ENCODE measurements at regions not wholly inside any gene's neighbourhood (a gene's known extent, or its start where the extent isn't known, plus 50 kb on each side); places are given as distances from the start of the nearest gene placed in this dataset.

GRCh38 chr5:90112033-90112692 lies 297.4 kb downstream of the CETN3 start:
- no peak for DNase-seq (ENCODE audit: extremely low read depth, insufficient read length)
- TF ChIP-seq CTCF (IDR thresholded peaks at IDR 0.05; ENCODE audit: insufficient read depth, low read length, poor library complexity, severe bottlenecking), result no peak

GRCh38 chr5:90111364-90112032 lies 298.1 kb downstream of the CETN3 start:
- no peak for DNase-seq (ENCODE audit: extremely low read depth, insufficient read length)
- H3K36me3 ChIP-seq (ENCODE audit: control insufficient read depth, insufficient read depth, low read length), result no peaks in the 10 kb centered on the region

More at GRCh38 chr5:90112033-90112692, 297.4 kb downstream of the CETN3 start:
- no peaks in the 10 kb centered on the region for H3K36me3 ChIP-seq (ENCODE audit: control insufficient read depth, insufficient read depth, low read length)
- H3K4me3 ChIP-seq (replicated peaks; ENCODE audit: low read depth, low read length), result no peak overlapping the region
- H3K27me3 ChIP-seq (replicated peaks; ENCODE audit: control insufficient read depth, insufficient read depth, low read length), result no peaks in the 10 kb centered on the region

GRCh38 chr5:90109285-90109684 lies 300.3 kb downstream of the CETN3 start:
- no peaks in the 10 kb centered on the region for H3K27me3 ChIP-seq (replicated peaks; ENCODE audit: control insufficient read depth, insufficient read depth, low read length)
- no peak overlapping the region for H3K4me3 ChIP-seq (replicated peaks; ENCODE audit: low read depth, low read length)
- no peak for TF ChIP-seq CTCF (IDR thresholded peaks at IDR 0.05; ENCODE audit: insufficient read depth, low read length, poor library complexity, severe bottlenecking)
- no peak for DNase-seq (ENCODE audit: extremely low read depth, insufficient read length)
- no peaks in the 10 kb centered on the region for H3K36me3 ChIP-seq (ENCODE audit: control insufficient read depth, insufficient read depth, low read length)

More at GRCh38 chr5:90111364-90112032, 298.1 kb downstream of the CETN3 start:
- Histone ChIP-seq H3K27me3 (replicated peaks; ENCODE audit: control insufficient read depth, insufficient read depth, low read length) (no peaks in the 10 kb centered on the region), H3K4me3 (replicated peaks; ENCODE audit: low read depth, low read length) (no peak overlapping the region)
- TF ChIP-seq CTCF (IDR thresholded peaks at IDR 0.05; ENCODE audit: insufficient read depth, low read length, poor library complexity, severe bottlenecking), result no peak

GRCh38 chr5:90099099-90099498 lies 310.5 kb downstream of the CETN3 start:
- DNase-seq (ENCODE audit: extremely low read depth, insufficient read length), result no peak
- Histone ChIP-seq H3K36me3 (ENCODE audit: control insufficient read depth, insufficient read depth, low read length) (no peaks in the 10 kb centered on the region), H3K27me3 (replicated peaks; ENCODE audit: control insufficient read depth, insufficient read depth, low read length) (no peaks in the 10 kb centered on the region), H3K4me3 (replicated peaks; ENCODE audit: low read depth, low read length) (no peak overlapping the region)
- TF ChIP-seq CTCF (IDR thresholded peaks at IDR 0.05; ENCODE audit: insufficient read depth, low read length, poor library complexity, severe bottlenecking), result no peak

GRCh38 chr5:90097082-90097477 lies 312.5 kb downstream of the CETN3 start:
- H3K27me3 ChIP-seq (replicated peaks; ENCODE audit: control insufficient read depth, insufficient read depth, low read length), result no peaks in the 10 kb centered on the region
- H3K4me3 ChIP-seq (replicated peaks; ENCODE audit: low read depth, low read length), result no peak overlapping the region
- no peak for TF ChIP-seq CTCF (IDR thresholded peaks at IDR 0.05; ENCODE audit: insufficient read depth, low read length, poor library complexity, severe bottlenecking)
- H3K36me3 ChIP-seq (ENCODE audit: control insufficient read depth, insufficient read depth, low read length), result no peaks in the 10 kb centered on the region
- DNase-seq (ENCODE audit: extremely low read depth, insufficient read length), result no peak
